ENCODE measurements at regions not wholly inside any gene's neighbourhood (a gene's known extent, or its start where the extent isn't known, plus 50 kb on each side); places are given as distances from the start of the nearest gene placed in this dataset.

DNA sequence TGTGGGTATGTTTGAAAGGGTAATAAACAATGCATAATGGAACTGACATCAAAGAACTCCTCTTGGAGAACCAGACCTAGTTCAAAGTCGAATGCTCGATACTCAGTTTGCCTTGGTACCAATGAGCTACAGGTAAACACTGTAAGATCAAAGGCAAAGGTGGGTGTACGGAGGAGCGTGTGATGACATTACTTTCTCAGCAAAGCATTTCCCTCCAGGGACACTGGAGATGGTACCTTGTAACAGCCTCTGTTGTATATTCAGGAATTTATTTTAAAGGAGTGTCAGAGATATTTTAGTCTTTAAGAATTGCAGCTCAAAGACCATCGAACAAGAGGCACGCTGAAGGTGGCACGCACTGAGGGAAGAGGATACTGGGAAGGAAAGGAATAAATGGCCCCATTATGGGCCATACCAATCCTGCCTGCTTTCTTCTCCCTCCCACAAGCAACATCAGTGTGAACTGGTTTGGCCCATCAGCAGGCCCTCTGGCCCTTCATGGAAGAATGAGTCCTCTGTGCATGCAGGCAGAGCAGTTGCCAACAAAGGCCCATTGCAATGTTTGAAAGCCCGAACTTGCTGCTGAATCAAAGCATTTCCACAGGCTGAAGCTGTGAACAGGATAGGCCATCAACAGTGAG is 410.2 kb downstream of the ACTL7B start (continued):
- TF ChIP-seq ZNF281 (CRISPR knock-in tag; IDR thresholded peaks at IDR 0.05; ENCODE audit: borderline replicate concordance) (peak; percentile 79; the same call in 1 of the 2 replicates), SRSF1 (optimal IDR thresholded peaks at IDR 0.05; ENCODE audit: low read depth, low read length) (no peak), HNF1A (IDR thresholded peaks at IDR 0.05; ENCODE audit: low read depth) (peak; percentile 59; the same call in 1 of the 2 replicates), HNF1A (CRISPR knock-in tag; IDR thresholded peaks at IDR 0.05; ENCODE audit: borderline replicate concordance) (peak; percentile 88; the same call in 1 of the 2 replicates), ZNF260 (CRISPR knock-in tag; IDR thresholded peaks at IDR 0.05; ENCODE audit: borderline replicate concordance, low read depth) (no peak), NR3C1 (CRISPR knock-in tag; IDR thresholded peaks at IDR 0.05) (no peak), CENPX (CRISPR knock-in tag; IDR thresholded peaks at IDR 0.05) (no peak), SRSF9 (IDR thresholded peaks at IDR 0.05; ENCODE audit: borderline replicate concordance, insufficient read depth, low read depth, low read length, poor library complexity, severe bottlenecking) (no peak), PAXIP1 (CRISPR knock-in tag; conservative IDR thresholded peaks at IDR 0.05) (peak; percentile 97), ZMYM4 (CRISPR knock-in tag; IDR thresholded peaks at IDR 0.05) (peak; percentile 84), FOXM1 (CRISPR knock-in tag; IDR thresholded peaks at IDR 0.05) (no peak)
- TF ChIP-seq, protein P1, sequence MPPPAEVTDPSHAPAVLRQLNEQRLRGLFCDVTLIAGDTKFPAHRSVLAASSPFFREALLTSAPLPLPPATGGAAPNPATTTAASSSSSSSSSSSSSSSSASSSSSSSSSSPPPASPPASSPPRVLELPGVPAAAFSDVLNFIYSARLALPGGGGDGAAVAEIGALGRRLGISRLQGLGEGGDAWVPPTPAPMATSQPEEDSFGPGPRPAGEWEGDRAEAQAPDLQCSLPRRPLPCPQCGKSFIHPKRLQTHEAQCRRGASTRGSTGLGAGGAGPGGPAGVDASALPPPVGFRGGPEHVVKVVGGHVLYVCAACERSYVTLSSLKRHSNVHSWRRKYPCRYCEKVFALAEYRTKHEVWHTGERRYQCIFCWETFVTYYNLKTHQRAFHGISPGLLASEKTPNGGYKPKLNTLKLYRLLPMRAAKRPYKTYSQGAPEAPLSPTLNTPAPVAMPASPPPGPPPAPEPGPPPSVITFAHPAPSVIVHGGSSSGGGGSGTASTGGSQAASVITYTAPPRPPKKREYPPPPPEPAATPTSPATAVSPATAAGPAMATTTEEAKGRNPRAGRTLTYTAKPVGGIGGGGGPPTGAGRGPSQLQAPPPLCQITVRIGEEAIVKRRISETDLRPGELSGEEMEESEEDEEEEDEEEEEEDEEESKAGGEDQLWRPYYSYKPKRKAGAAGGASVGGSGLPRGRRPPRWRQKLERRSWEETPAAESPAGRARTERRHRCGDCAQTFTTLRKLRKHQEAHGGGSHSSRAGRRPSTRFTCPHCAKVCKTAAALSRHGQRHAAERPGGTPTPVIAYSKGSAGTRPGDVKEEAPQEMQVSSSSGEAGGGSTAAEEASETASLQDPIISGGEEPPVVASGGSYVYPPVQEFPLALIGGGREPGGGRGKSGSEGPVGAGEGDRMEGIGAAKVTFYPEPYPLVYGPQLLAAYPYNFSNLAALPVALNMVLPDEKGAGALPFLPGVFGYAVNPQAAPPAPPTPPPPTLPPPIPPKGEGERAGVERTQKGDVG (CRISPR knock-in tag; IDR thresholded peaks at IDR 0.05; ENCODE audit: borderline replicate concordance), result no peak
- TF ChIP-seq, protein P2, sequence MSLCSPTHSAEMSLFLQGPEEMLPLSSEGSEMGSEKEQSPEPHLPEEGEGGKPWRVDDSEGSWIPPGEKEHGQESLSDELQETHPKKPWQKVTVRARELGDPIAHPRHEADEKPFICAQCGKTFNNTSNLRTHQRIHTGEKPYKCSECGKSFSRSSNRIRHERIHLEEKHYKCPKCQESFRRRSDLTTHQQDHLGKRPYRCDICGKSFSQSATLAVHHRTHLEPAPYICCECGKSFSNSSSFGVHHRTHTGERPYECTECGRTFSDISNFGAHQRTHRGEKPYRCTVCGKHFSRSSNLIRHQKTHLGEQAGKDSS (CRISPR knock-in tag; IDR thresholded peaks at IDR 0.05; ENCODE audit: borderline replicate concordance, low read depth), result no peak

Measured in HepG2 (cell line).